GM12872 (cell line): ENCODE measurements at regions not wholly inside any gene's neighbourhood (a gene's known extent, or its start where the extent isn't known, plus 50 kb on each side); places are given as distances from the start of the nearest gene placed in this dataset.

Experiments
- CTCF ChIP-seq: IDR thresholded peaks from 3 replicates; pipeline ENCODE4 v1.5.1; 2011; ENCODE audit warnings: low read depth, mild to moderate bottlenecking, low read length, moderate library complexity; ENCODE audit not compliant: insufficient read depth

DNA sequence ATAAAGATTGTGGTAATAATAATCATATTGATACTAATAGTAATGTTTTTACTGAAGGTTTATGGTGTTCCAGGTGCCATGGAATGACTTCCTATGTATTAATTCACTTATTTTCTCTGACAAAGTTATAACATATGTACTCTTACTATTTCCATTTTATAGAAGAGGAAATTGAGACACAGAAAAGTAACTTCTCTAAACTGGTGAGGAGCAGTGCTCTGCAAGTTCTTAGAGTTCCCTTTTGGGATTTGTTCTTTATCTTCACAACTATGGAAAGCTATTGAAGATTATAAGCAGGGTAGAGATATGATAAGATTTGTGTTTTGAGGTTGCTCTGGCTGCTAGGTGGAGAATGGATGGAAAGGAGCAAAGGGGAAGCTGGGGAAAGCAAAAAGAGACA lies 83.9 kb upstream of the OLFM4 start:
- no peak for TF ChIP-seq CTCF

DNA sequence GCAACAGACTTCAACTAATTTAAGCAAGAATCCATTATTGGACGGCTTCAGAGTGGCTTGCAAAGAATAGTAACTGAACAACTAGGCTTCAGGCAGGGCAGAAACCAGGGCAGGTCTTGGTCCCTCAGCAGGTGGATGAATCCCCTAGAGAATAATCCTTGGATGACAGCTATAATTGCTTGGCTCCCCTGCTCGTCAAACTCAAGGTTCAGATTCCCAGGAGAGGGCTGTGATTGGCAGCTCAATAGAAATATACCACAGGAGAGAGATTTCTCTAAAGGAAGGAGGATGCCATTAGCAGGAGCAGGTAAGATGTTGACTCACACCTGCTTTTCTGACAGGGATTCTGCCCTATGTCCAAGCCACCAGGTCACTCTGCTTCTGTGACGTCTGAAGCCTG lies 89.6 kb upstream of the PCDH8 start:
- TF ChIP-seq CTCF: no peak

GRCh38 chr13:52936806-52937205 lies 88.4 kb upstream of the PCDH8 start:
- no peak for TF ChIP-seq CTCF

- TF ChIP-seq CTCF: no peak
These were observed 85.8 kb upstream of the PCDH8 start for GRCh38 chr13:52934258-52934657.

GRCh38 chr13:52933547-52934210 lies 85.2 kb upstream of the PCDH8 start:
- no peak for TF ChIP-seq CTCF

GRCh38 chr13:52933099-52933498 lies 84.7 kb upstream of the PCDH8 start:
- no peak for TF ChIP-seq CTCF

DNA sequence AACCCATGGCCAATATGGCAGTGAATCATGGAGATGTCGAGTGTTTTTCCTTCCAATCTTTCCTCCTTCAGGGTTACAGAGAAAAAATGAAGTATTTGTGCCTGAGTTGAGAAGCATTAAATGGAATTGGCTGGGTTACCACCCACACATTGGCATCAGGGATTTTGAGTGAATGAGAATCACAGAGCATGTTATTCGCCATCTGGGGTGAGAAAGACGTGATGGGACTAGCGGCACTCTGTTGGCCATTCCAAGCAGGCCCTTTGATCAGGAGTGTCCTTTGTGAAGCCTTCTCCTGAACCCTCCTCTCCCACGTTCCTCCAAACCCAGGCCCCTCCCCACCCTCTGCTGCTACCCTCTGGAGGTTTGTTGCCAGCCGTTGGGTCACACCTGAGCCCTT lies 84.2 kb upstream of the PCDH8 start:
- no peak for TF ChIP-seq CTCF
